ENCODE measurements at regions not wholly inside any gene's neighbourhood (a gene's known extent, or its start where the extent isn't known, plus 50 kb on each side); places are given as distances from the start of the nearest gene placed in this dataset.

DNA sequence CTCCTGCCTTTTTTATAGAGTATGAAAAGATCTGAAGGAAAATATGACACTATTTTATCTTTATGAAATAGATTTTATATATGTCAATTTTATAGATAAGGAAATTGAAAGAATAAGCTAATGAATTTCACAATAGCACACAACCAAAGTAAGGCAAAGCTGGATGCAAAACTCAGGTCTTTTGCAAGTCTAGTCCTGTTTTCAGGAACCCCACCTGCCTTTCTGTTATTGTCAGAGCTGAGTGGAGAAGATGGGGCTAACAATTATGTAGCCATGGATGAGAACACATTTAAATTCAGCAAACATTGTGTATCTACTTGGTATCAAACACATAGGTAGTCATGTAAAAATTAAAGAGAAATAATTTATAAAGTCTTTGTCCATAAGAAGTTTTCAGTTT, 161.5 kb upstream of the ZEB2 start:
- TF ChIP-seq, protein P1, sequence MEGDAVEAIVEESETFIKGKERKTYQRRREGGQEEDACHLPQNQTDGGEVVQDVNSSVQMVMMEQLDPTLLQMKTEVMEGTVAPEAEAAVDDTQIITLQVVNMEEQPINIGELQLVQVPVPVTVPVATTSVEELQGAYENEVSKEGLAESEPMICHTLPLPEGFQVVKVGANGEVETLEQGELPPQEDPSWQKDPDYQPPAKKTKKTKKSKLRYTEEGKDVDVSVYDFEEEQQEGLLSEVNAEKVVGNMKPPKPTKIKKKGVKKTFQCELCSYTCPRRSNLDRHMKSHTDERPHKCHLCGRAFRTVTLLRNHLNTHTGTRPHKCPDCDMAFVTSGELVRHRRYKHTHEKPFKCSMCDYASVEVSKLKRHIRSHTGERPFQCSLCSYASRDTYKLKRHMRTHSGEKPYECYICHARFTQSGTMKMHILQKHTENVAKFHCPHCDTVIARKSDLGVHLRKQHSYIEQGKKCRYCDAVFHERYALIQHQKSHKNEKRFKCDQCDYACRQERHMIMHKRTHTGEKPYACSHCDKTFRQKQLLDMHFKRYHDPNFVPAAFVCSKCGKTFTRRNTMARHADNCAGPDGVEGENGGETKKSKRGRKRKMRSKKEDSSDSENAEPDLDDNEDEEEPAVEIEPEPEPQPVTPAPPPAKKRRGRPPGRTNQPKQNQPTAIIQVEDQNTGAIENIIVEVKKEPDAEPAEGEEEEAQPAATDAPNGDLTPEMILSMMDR (IDR thresholded peaks at IDR 0.05), result no peak
- TF ChIP-seq POLR2AphosphoS5 (IDR thresholded peaks at IDR 0.05), result no peak
